Smooth muscle cell (in vitro differentiated cells): ENCODE measurements at regions not wholly inside any gene's neighbourhood (a gene's known extent, or its start where the extent isn't known, plus 50 kb on each side); places are given as distances from the start of the nearest gene placed in this dataset.

Experiments
- DNase-seq: peaks from one replicate; lab custom pipeline; 2025; ENCODE audit not compliant: unreplicated experiment; lab: John Stamatoyannopoulos, UW
- H2AFZ ChIP-seq: fragments of 200-600 bp; sonication (generic); 2 replicates; pipeline ENCODE4 v1.6.0; 2016; ENCODE audit warnings: antibody characterized with exemption, low read depth, mild to moderate bottlenecking
- H3F3A ChIP-seq: fragments of 200-600 bp; sonication (generic); 2 replicates; pipeline ENCODE4 v1.6.0; 2017; ENCODE audit warnings: antibody characterized with exemption, low read depth
- H3K27ac ChIP-seq: fragments of 200-600 bp; sonication (generic); 2 replicates; pipeline ENCODE4 v1.5.1; 2016; ENCODE audit warnings: low read depth, mild to moderate bottlenecking
- H3K27me3 ChIP-seq: fragments of 200-600 bp; sonication (generic); 2 replicates; pipeline ENCODE4 v1.6.1; 2016; ENCODE audit warnings: low read depth, mild to moderate bottlenecking
- H3K36me3 ChIP-seq: fragments of 200-600 bp; sonication (generic); 2 replicates; pipeline ENCODE4 v1.5.1; 2016; ENCODE audit warnings: low read depth
- H3K4me1 ChIP-seq: fragments of 200-600 bp; sonication (generic); 2 replicates; pipeline ENCODE4 v1.5.1; 2016; ENCODE audit warnings: low read depth
- H3K4me2 ChIP-seq: fragments of 200-600 bp; sonication (generic); 2 replicates; pipeline ENCODE4 v1.6.0; 2016; ENCODE audit warnings: mild to moderate bottlenecking
- H3K4me3 ChIP-seq: fragments of 200-600 bp; sonication (generic); 2 replicates; pipeline ENCODE4 v1.5.1; 2016; ENCODE audit warnings: mild to moderate bottlenecking
- H3K79me2 ChIP-seq: fragments of 200-600 bp; sonication (generic); 2 replicates; pipeline ENCODE4 v1.6.0; 2016; ENCODE audit warnings: low read depth, mild to moderate bottlenecking
- H3K9ac ChIP-seq: fragments of 200-600 bp; sonication (generic); 2 replicates; pipeline ENCODE4 v1.6.0; 2016; ENCODE audit warnings: low read depth
- H3K9me3 ChIP-seq: fragments of 200-600 bp; sonication (generic); replicated peaks from 2 replicates; pipeline ENCODE4 v1.5.1; 2016; ENCODE audit warnings: low read depth
- H4K20me1 ChIP-seq: fragments of 200-600 bp; sonication (generic); 2 replicates; pipeline ENCODE4 v1.6.0; 2016; ENCODE audit warnings: low read depth
- CTCF ChIP-seq: fragments of 200-600 bp; sonication (generic); IDR thresholded peaks from 2 replicates; pipeline ENCODE4 v1.5.1; 2017; ENCODE audit warnings: borderline replicate concordance, mild to moderate bottlenecking, antibody characterized with exemption; ENCODE audit not compliant: insufficient read depth, poor library complexity, severe bottlenecking
- WGBS: methylation state at CpG from one replicate; pipeline ENCODE4 v1.1.7; 2016; ENCODE audit warnings: low lambda C conversion rate; 5-methylcytosine and 5-hydroxymethylcytosine counted together

- Histone ChIP-seq H3K9ac (no peak overlapping the region), H3K27ac (no peak overlapping the region), H3K4me1 (no peaks in the 10 kb centered on the region), H3F3A (no peaks in the 10 kb centered on the region), H3K27me3 (no peaks in the 10 kb centered on the region), H4K20me1 (no peaks in the 10 kb centered on the region), H3K4me2 (no peak overlapping the region), H2AFZ (no peak overlapping the region), H3K79me2 (no peaks in the 10 kb centered on the region), H3K36me3 (no peaks in the 10 kb centered on the region), H3K4me3 (no peak overlapping the region), H3K9me3 (no peaks in the 10 kb centered on the region)
- 77% methylated on average over 1 of the region's 1 CpG for WGBS
- TF ChIP-seq CTCF, result no peak
- no peak for DNase-seq
These were observed 74.3 kb upstream of the STAC start for GRCh38 chr3:36305929-36306520.

GRCh38 chr3:36309092-36309491 lies 71.2 kb upstream of the STAC start:
- no peak for TF ChIP-seq CTCF
- H3K79me2 ChIP-seq, result no peaks in the 10 kb centered on the region
- H3K36me3 ChIP-seq, result no peaks in the 10 kb centered on the region

GRCh38 chr3:36312351-36312750 lies 68.0 kb upstream of the STAC start:
- H4K20me1 ChIP-seq, result no peaks in the 10 kb centered on the region
- H3K4me3 ChIP-seq, result no peak overlapping the region
- no peaks in the 10 kb centered on the region for H3F3A ChIP-seq
- H3K4me2 ChIP-seq, result no peak overlapping the region
- no peak for DNase-seq
- no peak overlapping the region for H3K27ac ChIP-seq
- H3K9ac ChIP-seq, result no peak overlapping the region
- no peaks in the 10 kb centered on the region for H3K9me3 ChIP-seq
- no peaks in the 10 kb centered on the region for H3K79me2 ChIP-seq
- no peaks in the 10 kb centered on the region for H3K27me3 ChIP-seq
- TF ChIP-seq CTCF, result no peak
- H3K36me3 ChIP-seq, result no peaks in the 10 kb centered on the region
- H3K4me1 ChIP-seq, result no peaks in the 10 kb centered on the region
- H2AFZ ChIP-seq, result no peak overlapping the region

More at GRCh38 chr3:36309092-36309491, 71.2 kb upstream of the STAC start:
- Histone ChIP-seq H3K27ac (no peak overlapping the region), H3K9me3 (no peaks in the 10 kb centered on the region), H3K9ac (no peak overlapping the region), H3K4me1 (no peaks in the 10 kb centered on the region), H3K4me2 (no peak overlapping the region), H4K20me1 (no peaks in the 10 kb centered on the region), H3K27me3 (no peaks in the 10 kb centered on the region), H2AFZ (no peak overlapping the region), H3K4me3 (no peak overlapping the region), H3F3A (no peaks in the 10 kb centered on the region)
- DNase-seq, result no peak
- WGBS, result 100% methylated on average over 1 of the region's 1 CpG

- no peak for DNase-seq
- Histone ChIP-seq H3F3A (no peaks in the 10 kb centered on the region), H3K4me3 (no peak overlapping the region), H3K79me2 (no peaks in the 10 kb centered on the region), H3K4me1 (peaks cover 8% of the 10 kb centered on the region), H3K27me3 (no peaks in the 10 kb centered on the region), H2AFZ (no peak overlapping the region), H3K9ac (no peak overlapping the region), H3K36me3 (no peaks in the 10 kb centered on the region), H4K20me1 (no peaks in the 10 kb centered on the region), H3K4me2 (no peak overlapping the region), H3K27ac (no peak overlapping the region), H3K9me3 (no peaks in the 10 kb centered on the region)
- 80% methylated on average over 3 of the region's 3 CpGs for WGBS
- TF ChIP-seq CTCF, result no peak
These were observed 62.4 kb upstream of the STAC start for GRCh38 chr3:36317915-36318314.
